Activated CD8-positive, alpha-beta memory T cell treated with anti-CD3 and anti-CD28 coated beads for 48 hours (primary cell): ENCODE measurements at regions not wholly inside any gene's neighbourhood (a gene's known extent, or its start where the extent isn't known, plus 50 kb on each side); places are given as distances from the start of the nearest gene placed in this dataset.

Experiments
- DNase-seq, 3 experiments: peaks; one replicate each; pipeline ENCODE4 v3.0.0-alpha.2; 2020; ENCODE audit warnings: low read depth in 2 of 3, low spot score in 2 of 3

GRCh38 chr17:15112846-15113617, 152.1 kb downstream of the PMP22 start:
- no peak for DNase-seq

GRCh38 chr17:15109608-15110007, 155.5 kb downstream of the PMP22 start:
- DNase-seq: no peak

GRCh38 chr17:15108992-15109391, 156.1 kb downstream of the PMP22 start:
- no peak for DNase-seq

GRCh38 chr17:15106540-15106939, 158.6 kb downstream of the PMP22 start:
- DNase-seq: no peak

- DNase-seq: no peak
Observed at GRCh38 chr17:15103785-15104184, 161.3 kb downstream of the PMP22 start.

GRCh38 chr17:15101175-15101574, 164.0 kb downstream of the PMP22 start:
- DNase-seq: no peak

GRCh38 chr17:15096511-15096910, 168.6 kb downstream of the PMP22 start:
- no peak for DNase-seq

GRCh38 chr17:15095935-15096334, 169.2 kb downstream of the PMP22 start:
- no peak for DNase-seq

- DNase-seq: no peak
Observed at GRCh38 chr17:15092762-15093161, 172.4 kb downstream of the PMP22 start.

GRCh38 chr17:15092261-15092660, 172.9 kb downstream of the PMP22 start:
- no peak for DNase-seq

GRCh38 chr17:15091825-15092224, 173.3 kb downstream of the PMP22 start:
- no peak for DNase-seq

GRCh38 chr17:15090533-15090932, 174.6 kb downstream of the PMP22 start:
- DNase-seq: no peak

- no peak for DNase-seq
Observed at GRCh38 chr17:15087946-15088345, 177.2 kb downstream of the PMP22 start.

- DNase-seq: no peak
Observed at GRCh38 chr17:15086776-15087295, 178.3 kb downstream of the PMP22 start.

- no peak for DNase-seq
Observed at GRCh38 chr17:15085890-15086677, 179.0 kb downstream of the PMP22 start.

GRCh38 chr17:15083225-15083624, 181.9 kb downstream of the PMP22 start:
- DNase-seq: no peak

GRCh38 chr17:15081008-15081407, 184.1 kb downstream of the PMP22 start:
- no peak for DNase-seq

- DNase-seq: no peak
Observed at GRCh38 chr17:15078570-15078969, 186.6 kb downstream of the PMP22 start.

- no peak for DNase-seq
Observed at GRCh38 chr17:15076991-15077663, 188.0 kb downstream of the PMP22 start.

- DNase-seq: no peak
Observed at GRCh38 chr17:15051933-15052332, 213.2 kb downstream of the PMP22 start.

- no peak for DNase-seq
Observed at GRCh38 chr17:15049795-15050160, 215.3 kb downstream of the PMP22 start.
